Neural cell (in vitro differentiated cells): ENCODE measurements at regions not wholly inside any gene's neighbourhood (a gene's known extent, or its start where the extent isn't known, plus 50 kb on each side); places are given as distances from the start of the nearest gene placed in this dataset.

ENCODE experiments used
- H2AFZ ChIP-seq: fragments of 200-600, 300-800 bp; sonication (generic), shearing (Covaris generic); 2 replicates; pipeline ENCODE4 v1.6.0; 2014; ENCODE audit warnings: low read depth, mild to moderate bottlenecking, antibody characterized with exemption, low read length, moderate library complexity
- H3F3A ChIP-seq: fragments of 200-600 bp; shearing (Covaris generic); 2 replicates; pipeline ENCODE4 v1.6.1; 2016; ENCODE audit warnings: mild to moderate bottlenecking, moderate library complexity, mixed read lengths, antibody characterized with exemption, low read length; ENCODE audit not compliant: insufficient read depth, poor library complexity, severe bottlenecking
- H3K27ac ChIP-seq: fragments of 200-600, 300-800 bp; sonication (generic), shearing (Covaris generic); 2 replicates; pipeline ENCODE4 v1.5.1; 2014; ENCODE audit warnings: mild to moderate bottlenecking, low read length, moderate library complexity
- H3K27me3 ChIP-seq: fragments of 300-800, 200-600 bp; sonication (generic), shearing (Covaris generic); 2 replicates; pipeline ENCODE4 v1.6.0; 2014; ENCODE audit warnings: mild to moderate bottlenecking, low read depth, low read length, moderate library complexity; ENCODE audit not compliant: insufficient read depth
- H3K36me3 ChIP-seq: fragments of 300-800, 200-600 bp; sonication (generic), shearing (Covaris generic); 2 replicates; pipeline ENCODE4 v1.5.1; 2014; ENCODE audit warnings: mild to moderate bottlenecking, antibody characterized with exemption, low read length, moderate library complexity; ENCODE audit not compliant: insufficient read depth
- H3K4me2 ChIP-seq: fragments of 300-800, 200-600 bp; sonication (generic), shearing (Covaris generic); 2 replicates; pipeline ENCODE4 v1.6.0; 2014; ENCODE audit warnings: mild to moderate bottlenecking, low read length
- H3K4me3 ChIP-seq: fragments of 300-800, 200-600 bp; sonication (generic), shearing (Covaris generic); 2 replicates; pipeline ENCODE4 v1.5.1; 2014; ENCODE audit warnings: mild to moderate bottlenecking, low read length, moderate library complexity
- H3K79me2 ChIP-seq: fragments of 200-600 bp; shearing (Covaris generic); replicated peaks from 2 replicates; pipeline ENCODE4 v1.6.0; 2014; ENCODE audit warnings: mild to moderate bottlenecking, low read length, moderate library complexity; ENCODE audit not compliant: insufficient read depth
- H3K9ac ChIP-seq: fragments of 300-800, 200-600 bp; sonication (generic), shearing (Covaris generic); 2 replicates; pipeline ENCODE4 v1.6.1; 2016; ENCODE audit warnings: mild to moderate bottlenecking, low read length, mixed read lengths
- H3K9me2 ChIP-seq: fragments of 200-600 bp; shearing (Covaris generic); 2 replicates; pipeline ENCODE4 v1.6.1; 2016; ENCODE audit warnings: mild to moderate bottlenecking, low read length, mixed read lengths; ENCODE audit not compliant: insufficient read depth
- H3K9me3 ChIP-seq: fragments of 200-600, 300-800 bp; sonication (generic), shearing (Covaris generic); 2 replicates; pipeline ENCODE4 v1.6.1; 2016; ENCODE audit warnings: mild to moderate bottlenecking, mixed run types, low read length, moderate library complexity, mixed read lengths
- H4K20me1 ChIP-seq: fragments of 200-600 bp; shearing (Covaris generic); 2 replicates; pipeline ENCODE4 v1.6.1; 2016; ENCODE audit warnings: mild to moderate bottlenecking, mixed run types; ENCODE audit not compliant: insufficient read depth
- CTCF ChIP-seq: fragments of 450-650 bp; IDR thresholded peaks from 2 replicates; pipeline ENCODE4 v1.5.1; 2014; ENCODE audit warnings: antibody characterized with exemption, mild to moderate bottlenecking, moderate library complexity; ENCODE audit not compliant: poor library complexity, severe bottlenecking
- EZH2 ChIP-seq: fragments of 200-600, 300-800 bp; shearing (Covaris generic), sonication (generic); IDR thresholded peaks from 2 replicates; pipeline ENCODE4 v1.6.1; 2014; ENCODE audit warnings: antibody characterized with exemption, low read length, borderline replicate concordance, mild to moderate bottlenecking; ENCODE audit not compliant: insufficient read depth, poor library complexity, severe bottlenecking
- TAF1 ChIP-seq: IDR thresholded peaks from 2 replicates; pipeline ENCODE4 v1.6.1; 2012; ENCODE audit warnings: low read depth
- small RNA-seq, 3 experiments: library from RNA; depleted of rRNA; stranded (forward); fragments of <200 nt; gene quantifications; one replicate each; pipeline ENCODE3, GENCODE V24; 2012

- Histone ChIP-seq H4K20me1 (no peaks in the 10 kb centered on the region), H3K79me2 (no peaks in the 10 kb centered on the region), H3K9ac (no peak overlapping the region), H3K9me3 (no peaks in the 10 kb centered on the region), H3K4me3 (no peak overlapping the region), H3K36me3 (no peaks in the 10 kb centered on the region), H2AFZ (no peak overlapping the region), H3K27me3 (no peaks in the 10 kb centered on the region), H3F3A (no peaks in the 10 kb centered on the region), H3K4me2 (no peak overlapping the region), H3K9me2 (no peaks in the 10 kb centered on the region), H3K27ac (no peak overlapping the region)
- no peak for TF ChIP-seq EZH2
- TF ChIP-seq TAF1 = no peak
- TF ChIP-seq CTCF = no peak
These were observed 50.6 kb upstream of the PDGFD start for GRCh38 chr11:104214517-104214916.

Small RNA genes in the stretch of these regions (small RNA-seq; reads per million reads assigned to genes)
- gene AP001485.1 = 0 reads per million in 3 experiments
- 0 reads per million in 3 experiments for gene MIR7641-1
